ENCODE measurements at regions not wholly inside any gene's neighbourhood (a gene's known extent, or its start where the extent isn't known, plus 50 kb on each side); places are given as distances from the start of the nearest gene placed in this dataset.

- no peak for DNase-seq (ENCODE audit: low read depth)
- H3K4me3 ChIP-seq (ENCODE audit: low read length) = no peak overlapping the region
- TF ChIP-seq CTCF (IDR thresholded peaks at IDR 0.05; ENCODE audit: insufficient read depth, low read depth, low read length, missing control alignments) = no peak
Observed at GRCh38 chr1:212205843-212206242, 79.4 kb upstream of the PPP2R5A start.

- no peak for TF ChIP-seq CTCF (IDR thresholded peaks at IDR 0.05; ENCODE audit: insufficient read depth, low read depth, low read length, missing control alignments)
- H3K4me3 ChIP-seq (ENCODE audit: low read length) = no peak overlapping the region
- peak; percentile 41 for DNase-seq (ENCODE audit: low read depth)
Observed at GRCh38 chr1:212207118-212207517, 78.1 kb upstream of the PPP2R5A start.

GRCh38 chr1:212207822-212208520 lies 77.2 kb upstream of the PPP2R5A start:
- DNase-seq (ENCODE audit: low read depth) = no peak
- no peak overlapping the region for H3K4me3 ChIP-seq (ENCODE audit: low read length)
- TF ChIP-seq CTCF (IDR thresholded peaks at IDR 0.05; ENCODE audit: insufficient read depth, low read depth, low read length, missing control alignments) = no peak

- no peak overlapping the region for H3K4me3 ChIP-seq (ENCODE audit: low read length)
- DNase-seq (ENCODE audit: low read depth) = no peak
- TF ChIP-seq CTCF (IDR thresholded peaks at IDR 0.05; ENCODE audit: insufficient read depth, low read depth, low read length, missing control alignments) = no peak
Observed at GRCh38 chr1:212208978-212209644, 76.1 kb upstream of the PPP2R5A start.

- no peak for TF ChIP-seq CTCF (IDR thresholded peaks at IDR 0.05; ENCODE audit: insufficient read depth, low read depth, low read length, missing control alignments)
- H3K4me3 ChIP-seq (ENCODE audit: low read length) = no peak overlapping the region
- no peak for DNase-seq (ENCODE audit: low read depth)
Observed at GRCh38 chr1:212211371-212211770, 73.8 kb upstream of the PPP2R5A start.

GRCh38 chr1:212212343-212212742 lies 72.9 kb upstream of the PPP2R5A start:
- no peak overlapping the region for H3K4me3 ChIP-seq (ENCODE audit: low read length)
- TF ChIP-seq CTCF (IDR thresholded peaks at IDR 0.05; ENCODE audit: insufficient read depth, low read depth, low read length, missing control alignments) = no peak
- DNase-seq (ENCODE audit: low read depth) = no peak

GRCh38 chr1:212212906-212213305 lies 72.3 kb upstream of the PPP2R5A start:
- H3K4me3 ChIP-seq (ENCODE audit: low read length) = no peak overlapping the region
- TF ChIP-seq CTCF (IDR thresholded peaks at IDR 0.05; ENCODE audit: insufficient read depth, low read depth, low read length, missing control alignments) = no peak
- no peak for DNase-seq (ENCODE audit: low read depth)

All from epithelial cell of esophagus (primary cell).